ENCODE measurements at regions not wholly inside any gene's neighbourhood (a gene's known extent, or its start where the extent isn't known, plus 50 kb on each side); places are given as distances from the start of the nearest gene placed in this dataset.
A peak's percentile ranks its signal among the peaks of the same experiment; 100 is the strongest.

DNA sequence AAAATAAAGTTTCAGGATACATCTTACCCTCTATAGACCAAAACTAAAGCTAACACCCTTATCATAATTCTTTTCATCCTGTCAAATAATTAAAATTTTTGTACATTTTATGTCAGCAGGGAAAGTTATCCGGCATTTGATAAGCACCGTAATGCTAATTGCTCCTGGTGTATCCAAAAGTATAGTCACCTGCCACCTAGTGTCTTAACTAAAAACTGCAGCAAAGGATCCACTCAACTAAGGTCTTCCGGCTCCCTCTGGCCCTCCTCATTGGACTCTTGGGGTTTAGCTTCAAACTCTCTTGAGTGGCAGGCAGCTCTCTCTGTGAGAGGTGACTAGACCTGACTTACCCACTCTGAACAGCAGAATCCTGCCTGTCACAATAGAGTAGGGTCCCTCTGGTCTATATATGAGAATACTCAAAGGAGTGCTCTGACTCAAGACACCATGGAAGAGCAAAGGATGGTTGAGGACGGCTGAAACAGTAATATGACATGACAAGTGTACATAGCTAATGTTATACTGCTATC, 60.4 kb upstream of the CAST start:
- Histone ChIP-seq H3K4me1 (no peaks in the 10 kb centered on the region), H3K27ac (no peak overlapping the region), H3K36me3 (no peaks in the 10 kb centered on the region), H3K27me3 (no peaks in the 10 kb centered on the region), H3K9me3 (no peaks in the 10 kb centered on the region), H3K4me3 (no peak overlapping the region)
- intact Hi-C loops (cut with DNase I; ENCODE audit: low total_unique reads) = no loop called here
- TF ChIP-seq CTCF (IDR thresholded peaks at IDR 0.05) = peak; percentile 64 to 78 (median 68)
- no peak for TF ChIP-seq POLR2A (IDR thresholded peaks at IDR 0.05)
- peak; percentile 20 to 49 for DNase-seq

GRCh38 chr5:96602776-96603175, 59.4 kb upstream of the CAST start:
- no peaks in the 10 kb centered on the region for H3K36me3 ChIP-seq
- DNase-seq = no peak
- H3K4me3 ChIP-seq = no peak overlapping the region
- H3K4me1 ChIP-seq = no peaks in the 10 kb centered on the region
- H3K27me3 ChIP-seq = no peaks in the 10 kb centered on the region
- no peak overlapping the region for H3K27ac ChIP-seq
- intact Hi-C loops (cut with DNase I; ENCODE audit: low total_unique reads) = no loop called here
- no peak for TF ChIP-seq CTCF (IDR thresholded peaks at IDR 0.05)
- H3K9me3 ChIP-seq = no peaks in the 10 kb centered on the region

DNA sequence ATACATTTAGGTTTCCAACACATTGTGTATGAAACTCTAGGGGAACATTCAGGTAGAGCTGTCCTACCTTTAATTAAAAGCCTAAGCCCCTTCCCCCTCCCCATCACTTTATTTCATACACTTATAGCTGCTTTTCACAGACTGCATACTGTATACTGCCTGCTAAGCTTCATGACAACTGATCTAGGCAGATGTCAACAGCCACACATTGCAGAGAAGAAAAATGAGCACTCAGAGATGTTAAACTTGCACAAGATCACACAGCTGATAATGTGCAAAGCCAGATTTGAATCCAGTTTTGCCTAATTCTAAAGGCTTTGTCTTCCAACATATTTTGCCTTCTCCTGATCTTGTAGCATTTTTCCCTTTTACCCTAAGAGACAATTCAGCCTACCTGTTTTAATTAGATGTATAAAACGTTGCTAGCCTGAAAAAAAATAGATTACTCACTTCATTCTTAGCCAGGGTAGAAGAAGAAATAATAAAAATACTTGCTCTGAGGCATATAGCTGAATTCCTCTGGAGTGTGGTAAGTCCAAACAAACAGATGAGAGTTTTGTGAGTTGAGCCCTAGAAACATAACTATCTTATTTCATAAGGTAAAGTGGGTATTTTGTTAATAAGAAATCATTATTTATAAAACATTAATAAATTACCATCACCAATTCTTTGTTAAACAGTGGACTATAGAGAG, 56.9 kb upstream of the CAST start:
- TF ChIP-seq POLR2A (IDR thresholded peaks at IDR 0.05) = no peak
- TF ChIP-seq CTCF (IDR thresholded peaks at IDR 0.05) = no peak
- no peak for DNase-seq
- H3K36me3 ChIP-seq = no peaks in the 10 kb centered on the region
- H3K27ac ChIP-seq = no peak overlapping the region
- H3K4me1 ChIP-seq = no peaks in the 10 kb centered on the region
- no peak overlapping the region for H3K4me3 ChIP-seq
- H3K9me3 ChIP-seq = no peaks in the 10 kb centered on the region
- H3K27me3 ChIP-seq = no peaks in the 10 kb centered on the region
- intact Hi-C loops (cut with DNase I; ENCODE audit: low total_unique reads) = no loop called here

DNA sequence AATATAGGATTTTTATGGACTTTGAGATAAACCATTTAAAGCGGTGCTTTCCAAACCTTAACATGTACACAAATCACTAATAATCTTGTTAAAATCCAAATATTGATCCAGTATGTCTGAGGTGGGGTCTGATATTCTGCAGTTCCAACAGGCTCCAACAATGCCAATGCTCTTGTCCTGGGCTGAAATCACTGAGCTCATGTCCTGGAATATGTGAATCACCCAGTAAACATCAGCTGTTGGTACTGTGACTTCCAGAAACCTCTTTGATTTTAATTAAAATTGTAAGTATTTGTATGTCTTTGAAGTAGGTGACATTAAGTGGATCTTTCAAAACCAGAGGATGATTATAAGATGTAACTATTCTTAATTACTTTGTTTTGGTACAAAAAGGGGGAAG, 52.8 kb upstream of the CAST start:
- Histone ChIP-seq H3K9me3 (no peaks in the 10 kb centered on the region), H3K36me3 (no peaks in the 10 kb centered on the region), H3K27me3 (no peaks in the 10 kb centered on the region), H3K4me1 (no peaks in the 10 kb centered on the region), H3K27ac (no peak overlapping the region), H3K4me3 (no peak overlapping the region)
- no peak for DNase-seq
- no peak for TF ChIP-seq CTCF (IDR thresholded peaks at IDR 0.05)
- TF ChIP-seq POLR2A (IDR thresholded peaks at IDR 0.05) = no peak
- intact Hi-C loops (cut with DNase I; ENCODE audit: low total_unique reads) = no loop called here

- TF ChIP-seq POLR2A (IDR thresholded peaks at IDR 0.05) (no peak), CTCF (IDR thresholded peaks at IDR 0.05) (no peak)
- Histone ChIP-seq H3K9me3 (no peaks in the 10 kb centered on the region), H3K4me1 (no peaks in the 10 kb centered on the region), H3K36me3 (no peaks in the 10 kb centered on the region), H3K4me3 (no peak overlapping the region), H3K27me3 (no peaks in the 10 kb centered on the region), H3K27ac (no peak overlapping the region)
- no peak for DNase-seq
- intact Hi-C loops (cut with DNase I; ENCODE audit: low total_unique reads) = no loop called here
These were observed 51.4 kb upstream of the CAST start for GRCh38 chr5:96610747-96611146.

Data from uterus (tissue), 3 donors.